Mammary epithelial cell (primary cell): ENCODE measurements at regions not wholly inside any gene's neighbourhood (a gene's known extent, or its start where the extent isn't known, plus 50 kb on each side); places are given as distances from the start of the nearest gene placed in this dataset.

Source experiments
- EZH2 ChIP-seq: IDR thresholded peaks from 2 replicates; pipeline ENCODE4 v1.6.1; 2012; ENCODE audit warnings: low read length, inconsistent platforms, borderline replicate concordance
- TF ChIP-seq, protein P1 (sequence below), 2 donors: IDR thresholded peaks in 1 of 2; conservative IDR thresholded peaks in 1 of 2; 2 replicates each; pipeline ENCODE4 v1.5.1; 2011 to 2012; ENCODE audit warnings: inconsistent platforms in 2 of 2, low read length in 2 of 2, mild to moderate bottlenecking in 2 of 2, control low read depth in 1 of 2, low read depth in 1 of 2; ENCODE audit not compliant: insufficient read depth in 1 of 2; ENCODE audit errors: extremely low read depth in 1 of 2

DNA sequence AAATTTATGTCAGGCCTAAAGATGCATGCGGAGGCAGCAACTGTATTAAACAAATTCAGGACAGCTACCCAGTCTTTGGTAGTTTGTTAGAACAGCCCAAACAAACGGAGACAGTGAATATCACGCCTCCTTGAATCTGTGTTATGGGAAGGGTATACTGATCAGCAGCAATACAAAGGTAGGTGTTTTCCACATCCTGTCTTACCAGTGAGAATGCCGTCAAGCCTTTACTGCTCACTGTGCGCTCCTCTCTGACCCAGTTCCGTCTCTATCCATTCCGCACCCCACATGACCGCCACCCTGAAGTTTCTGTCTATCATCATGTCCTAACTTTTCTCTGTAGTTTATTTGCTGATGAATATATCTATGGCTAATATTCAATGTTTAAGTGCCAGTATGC lies 473.3 kb downstream of the LPIN1 start:
- TF ChIP-seq, protein P1, sequence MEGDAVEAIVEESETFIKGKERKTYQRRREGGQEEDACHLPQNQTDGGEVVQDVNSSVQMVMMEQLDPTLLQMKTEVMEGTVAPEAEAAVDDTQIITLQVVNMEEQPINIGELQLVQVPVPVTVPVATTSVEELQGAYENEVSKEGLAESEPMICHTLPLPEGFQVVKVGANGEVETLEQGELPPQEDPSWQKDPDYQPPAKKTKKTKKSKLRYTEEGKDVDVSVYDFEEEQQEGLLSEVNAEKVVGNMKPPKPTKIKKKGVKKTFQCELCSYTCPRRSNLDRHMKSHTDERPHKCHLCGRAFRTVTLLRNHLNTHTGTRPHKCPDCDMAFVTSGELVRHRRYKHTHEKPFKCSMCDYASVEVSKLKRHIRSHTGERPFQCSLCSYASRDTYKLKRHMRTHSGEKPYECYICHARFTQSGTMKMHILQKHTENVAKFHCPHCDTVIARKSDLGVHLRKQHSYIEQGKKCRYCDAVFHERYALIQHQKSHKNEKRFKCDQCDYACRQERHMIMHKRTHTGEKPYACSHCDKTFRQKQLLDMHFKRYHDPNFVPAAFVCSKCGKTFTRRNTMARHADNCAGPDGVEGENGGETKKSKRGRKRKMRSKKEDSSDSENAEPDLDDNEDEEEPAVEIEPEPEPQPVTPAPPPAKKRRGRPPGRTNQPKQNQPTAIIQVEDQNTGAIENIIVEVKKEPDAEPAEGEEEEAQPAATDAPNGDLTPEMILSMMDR (conservative IDR thresholded peaks at IDR 0.05 in 1 of 2, IDR thresholded peaks at IDR 0.05 in 1 of 2; ENCODE audit: extremely low read depth in 1 of 2, insufficient read depth in 1 of 2, low read depth in 1 of 2, low read length in 2 of 2), result no peak
- TF ChIP-seq EZH2, result no peak
